CD4-positive, alpha-beta memory T cell (primary cell): ENCODE measurements at regions not wholly inside any gene's neighbourhood (a gene's known extent, or its start where the extent isn't known, plus 50 kb on each side); places are given as distances from the start of the nearest gene placed in this dataset.
"Not testable (repeated sequence)": the region's sequence is repeated elsewhere in the genome, so short reads cannot be mapped to it uniquely, and the experiment has no call there.

Experiments used
- CTCF ChIA-PET: fragments of 350-600 bp; sonication (Branson Sonifier 250); formaldehyde crosslinking; loops from one replicate; lab custom pipeline; 2021; ENCODE audit warnings: inconsistent platforms; ENCODE audit not compliant: partially characterized antibody; lab: Charles Lee
- POLR2A ChIA-PET: fragments of 350-600 bp; sonication (Branson Sonifier 250); formaldehyde crosslinking; loops from one replicate; lab custom pipeline; 2021; ENCODE audit not compliant: partially characterized antibody; lab: Charles Lee
- DNase-seq, 5 donors: peaks; one replicate each; pipeline versions ENCODE4 v3.0.0 to v3.0.0-alpha.2; 2020 to 2022; ENCODE audit warnings: mixed read lengths in 1 of 5
- H3K27ac ChIP-seq: one replicate; pipeline ENCODE4 v1.7.0; 2013; ENCODE audit warnings: low read depth, low read length
- H3K27me3 ChIP-seq: 2 replicates; pipeline ENCODE4 v1.7.0; 2013; ENCODE audit warnings: mild to moderate bottlenecking, low read length, moderate library complexity; ENCODE audit not compliant: insufficient read depth
- H3K36me3 ChIP-seq: 2 replicates; pipeline ENCODE4 v1.7.0; 2013; ENCODE audit warnings: mild to moderate bottlenecking, low read length, moderate library complexity; ENCODE audit not compliant: insufficient read depth
- H3K4me1 ChIP-seq: 2 replicates; pipeline ENCODE4 v1.7.0; 2013; ENCODE audit warnings: mild to moderate bottlenecking, low read length, moderate library complexity; ENCODE audit not compliant: insufficient read depth
- H3K4me3 ChIP-seq, 2 donors: one replicate each; pipeline ENCODE4 v1.7.0; 2013; ENCODE audit warnings: low read length in 2 of 2, mild to moderate bottlenecking in 1 of 2
- H3K9me3 ChIP-seq, 2 donors: one replicate each; pipeline ENCODE4 v1.7.0; 2013; ENCODE audit warnings: low read length in 2 of 2, control low read depth in 1 of 2; ENCODE audit not compliant: control insufficient read depth in 1 of 2
- H3K27ac Mint-ChIP-seq, 7 donors: one replicate each; pipeline ENCODE4 v1.8.0; 2020 to 2021; ENCODE audit warnings: mixed read lengths in 7 of 7, mild to moderate bottlenecking in 6 of 7, inconsistent platforms in 3 of 7, moderate library complexity in 3 of 7
- H3K27me3 Mint-ChIP-seq, 2 donors: one replicate each; pipeline ENCODE4 v1.8.0; 2020 to 2021; ENCODE audit warnings: mixed read lengths in 2 of 2
- H3K36me3 Mint-ChIP-seq, 2 donors: one replicate each; pipeline ENCODE4 v1.8.0; 2020 to 2021; ENCODE audit warnings: mixed read lengths in 2 of 2, inconsistent platforms in 1 of 2, mild to moderate bottlenecking in 1 of 2
- H3K4me1 Mint-ChIP-seq, 4 donors: one replicate each; pipeline ENCODE4 v1.8.0; 2020 to 2021; ENCODE audit warnings: mixed read lengths in 4 of 4, mild to moderate bottlenecking in 1 of 4
- H3K4me3 Mint-ChIP-seq, 8 donors: one replicate each; pipeline ENCODE4 v1.8.0; 2020 to 2021; ENCODE audit warnings: mixed read lengths in 8 of 8, mild to moderate bottlenecking in 7 of 8, moderate library complexity in 6 of 8, inconsistent platforms in 3 of 8
- H3K9me3 Mint-ChIP-seq, 8 donors: one replicate each; pipeline ENCODE4 v1.8.0; 2020 to 2021; ENCODE audit warnings: mixed read lengths in 8 of 8, mild to moderate bottlenecking in 5 of 8, inconsistent platforms in 3 of 8, moderate library complexity in 1 of 8
- intact Hi-C: fragments of 100-400 bp; cut with micrococcal nuclease; formaldehyde crosslinking; loops from one replicate; pipeline ENCODE4 v1.15.1; 2023

- no peak overlapping the region for H3K4me3 ChIP-seq
- ChIA-PET POLR2A (no interaction called here), CTCF (no interaction called here)
- no peaks in the 10 kb centered on the region for H3K27me3 ChIP-seq
- H3K27me3 Mint-ChIP-seq: no peaks in the 10 kb centered on the region
- H3K4me1 ChIP-seq: no peaks in the 10 kb centered on the region
- peaks cover 0 to 4% of the 10 kb centered on the region in 2 donors for H3K36me3 Mint-ChIP-seq
- H3K27ac ChIP-seq: no peak overlapping the region
- H3K9me3 ChIP-seq: no peaks in the 10 kb centered on the region
- H3K4me3 Mint-ChIP-seq: no peak overlapping the region
- no peak overlapping the region for H3K27ac Mint-ChIP-seq
- H3K4me1 Mint-ChIP-seq: no peaks in the 10 kb centered on the region
- intact Hi-C loops: no loop called here
- DNase-seq: no peak
- no peaks in the 10 kb centered on the region for H3K36me3 ChIP-seq
- H3K9me3 Mint-ChIP-seq: peaks cover 0 to 21% (median 9%) of the 10 kb centered on the region in 8 donors
Observed at GRCh38 chr2:183840061-183840584, 715.9 kb downstream of the NUP35 start.

- H3K4me1 ChIP-seq, DNase-seq, intact Hi-C loops, H3K9me3 ChIP-seq, H3K27ac ChIP-seq, H3K27me3 Mint-ChIP-seq, H3K27me3 ChIP-seq, H3K36me3 Mint-ChIP-seq, H3K4me3 ChIP-seq, H3K4me3 Mint-ChIP-seq, H3K4me1 Mint-ChIP-seq, H3K27ac Mint-ChIP-seq, CTCF ChIA-PET, POLR2A ChIA-PET, H3K36me3 ChIP-seq: not testable (repeated sequence)
- peaks cover 2 to 38% (median 15%) of the 10 kb centered on the region in 8 donors for H3K9me3 Mint-ChIP-seq
Observed at GRCh38 chr2:183849826-183850225, 725.6 kb downstream of the NUP35 start.

- Mint-ChIP-seq H3K4me3 (no peak overlapping the region), H3K4me1 (no peaks in the 10 kb centered on the region), H3K36me3 (no peaks in the 10 kb centered on the region), H3K9me3 (peaks cover 0 to 10% (median 6%) of the 10 kb centered on the region in 8 donors), H3K27ac (no peak overlapping the region), H3K27me3 (no peaks in the 10 kb centered on the region)
- no peak overlapping the region for H3K4me3 ChIP-seq
- no peaks in the 10 kb centered on the region for H3K4me1 ChIP-seq
- no peaks in the 10 kb centered on the region for H3K9me3 ChIP-seq
- no peaks in the 10 kb centered on the region for H3K36me3 ChIP-seq
- H3K27me3 ChIP-seq: no peaks in the 10 kb centered on the region
- DNase-seq: no peak
- CTCF ChIA-PET: no interaction called here
- no peak overlapping the region for H3K27ac ChIP-seq
- intact Hi-C loops: no loop called here
- POLR2A ChIA-PET: no interaction called here
Observed at GRCh38 chr2:183859129-183859528, 734.9 kb downstream of the NUP35 start.

DNA sequence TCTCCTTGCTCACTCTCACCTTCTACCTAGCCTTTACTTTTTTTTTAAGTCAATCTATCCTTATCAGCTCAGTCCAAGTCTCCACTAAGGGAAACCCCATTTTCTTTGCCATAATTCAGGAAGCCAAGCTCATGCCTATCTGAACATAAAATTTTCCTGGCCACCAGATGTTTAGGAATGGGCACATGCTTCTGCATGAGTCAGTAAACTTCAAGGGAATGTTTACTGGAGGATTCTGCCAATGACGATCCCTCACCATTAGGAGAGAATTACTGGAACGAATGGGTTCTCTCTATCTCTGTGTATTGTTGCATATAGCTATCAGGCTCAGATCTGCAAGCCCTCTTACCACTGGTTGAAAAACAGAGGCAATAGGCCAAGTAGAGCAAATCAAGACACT, 731.7 kb upstream of the ZNF804A start:
- H3K9me3 ChIP-seq: no peaks in the 10 kb centered on the region
- H3K4me3 Mint-ChIP-seq: no peak overlapping the region
- no peaks in the 10 kb centered on the region for H3K27me3 ChIP-seq
- H3K36me3 ChIP-seq: no peaks in the 10 kb centered on the region
- DNase-seq: no peak
- no peaks in the 10 kb centered on the region for H3K27me3 Mint-ChIP-seq
- H3K36me3 Mint-ChIP-seq: no peaks in the 10 kb centered on the region
- H3K4me1 ChIP-seq: no peaks in the 10 kb centered on the region
- intact Hi-C loops: no loop called here
- no peak overlapping the region for H3K27ac Mint-ChIP-seq
- peaks cover 0 to 5% (median 1%) of the 10 kb centered on the region in 8 donors for H3K9me3 Mint-ChIP-seq
- POLR2A ChIA-PET: no interaction called here
- no peaks in the 10 kb centered on the region for H3K4me1 Mint-ChIP-seq
- CTCF ChIA-PET: no interaction called here
- no peak overlapping the region for H3K27ac ChIP-seq
- no peak overlapping the region for H3K4me3 ChIP-seq

DNA sequence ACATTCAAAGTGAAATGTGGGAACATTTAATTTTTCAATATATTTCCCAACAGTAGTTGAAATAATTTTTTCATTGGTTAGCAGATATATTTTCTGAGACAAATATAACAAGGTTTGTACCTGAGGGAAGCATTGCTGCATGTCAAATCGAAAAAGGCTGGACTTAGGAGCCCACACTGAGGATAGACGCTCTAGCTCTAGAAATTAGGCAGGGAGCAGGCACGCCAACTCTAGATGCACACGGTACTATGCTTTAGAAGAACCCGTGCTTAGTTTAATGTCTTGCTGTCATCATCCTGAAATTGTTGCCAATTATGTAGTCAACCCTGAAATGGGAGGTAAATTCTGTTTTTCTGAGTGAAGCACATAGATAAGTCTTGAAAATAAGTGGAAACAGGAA, 731.1 kb upstream of the ZNF804A start:
- H3K36me3 ChIP-seq: no peaks in the 10 kb centered on the region
- H3K4me3 ChIP-seq: no peak overlapping the region
- no peaks in the 10 kb centered on the region for H3K4me1 ChIP-seq
- Mint-ChIP-seq H3K27ac (no peak overlapping the region), H3K4me1 (no peaks in the 10 kb centered on the region), H3K27me3 (no peaks in the 10 kb centered on the region), H3K4me3 (no peak overlapping the region), H3K9me3 (peaks cover 0 to 5% (median 1%) of the 10 kb centered on the region in 8 donors), H3K36me3 (no peaks in the 10 kb centered on the region)
- H3K9me3 ChIP-seq: no peaks in the 10 kb centered on the region
- DNase-seq: no peak
- POLR2A ChIA-PET: no interaction called here
- no peak overlapping the region for H3K27ac ChIP-seq
- CTCF ChIA-PET: no interaction called here
- no peaks in the 10 kb centered on the region for H3K27me3 ChIP-seq
- intact Hi-C loops: no loop called here

- POLR2A ChIA-PET: no interaction called here
- Mint-ChIP-seq H3K4me1 (no peaks in the 10 kb centered on the region), H3K36me3 (no peaks in the 10 kb centered on the region), H3K27ac (no peak overlapping the region), H3K9me3 (peaks cover 0 to 5% (median 3%) of the 10 kb centered on the region in 8 donors), H3K27me3 (no peaks in the 10 kb centered on the region), H3K4me3 (no peak overlapping the region)
- Histone ChIP-seq H3K27me3 (no peaks in the 10 kb centered on the region), H3K27ac (no peak overlapping the region), H3K9me3 (no peaks in the 10 kb centered on the region), H3K4me3 (no peak overlapping the region), H3K36me3 (no peaks in the 10 kb centered on the region), H3K4me1 (no peaks in the 10 kb centered on the region)
- no peak for DNase-seq
- CTCF ChIA-PET: no interaction called here
- intact Hi-C loops: no loop called here
Observed at GRCh38 chr2:183868153-183868552, 730.2 kb upstream of the ZNF804A start.

DNA sequence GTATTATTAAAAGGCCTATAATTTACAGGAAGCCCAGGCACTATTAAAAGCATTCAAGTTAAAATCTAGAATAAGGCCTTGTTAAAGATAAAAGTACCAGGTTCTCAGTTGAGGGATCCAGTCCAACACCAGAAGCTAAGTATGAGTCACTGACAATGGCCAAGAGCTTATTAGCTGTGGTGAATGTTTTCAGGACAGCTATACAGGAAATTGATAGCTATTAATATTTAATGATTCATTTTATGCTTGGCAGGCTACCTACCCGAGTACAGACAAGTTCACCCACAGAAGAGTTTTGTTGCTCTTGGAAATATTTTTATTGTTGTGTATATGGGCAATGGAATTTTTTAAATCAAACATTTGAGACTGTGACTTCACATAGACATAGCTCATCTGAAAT, 729.6 kb upstream of the ZNF804A start:
- ChIA-PET POLR2A (no interaction called here), CTCF (no interaction called here)
- H3K4me1 ChIP-seq: no peaks in the 10 kb centered on the region
- H3K36me3 Mint-ChIP-seq: no peaks in the 10 kb centered on the region
- H3K36me3 ChIP-seq: no peaks in the 10 kb centered on the region
- intact Hi-C loops: no loop called here
- H3K27me3 ChIP-seq: no peaks in the 10 kb centered on the region
- H3K9me3 ChIP-seq: no peaks in the 10 kb centered on the region
- H3K9me3 Mint-ChIP-seq: peaks cover 0 to 8% (median 3%) of the 10 kb centered on the region in 8 donors
- H3K27ac ChIP-seq: no peak overlapping the region
- H3K27ac Mint-ChIP-seq: no peak overlapping the region
- no peak for DNase-seq
- H3K4me3 Mint-ChIP-seq: no peak overlapping the region
- H3K4me1 Mint-ChIP-seq: no peaks in the 10 kb centered on the region
- H3K27me3 Mint-ChIP-seq: no peaks in the 10 kb centered on the region
- no peak overlapping the region for H3K4me3 ChIP-seq

- ChIA-PET CTCF (interaction anchor here (0.9 kb wide), 1 partner anchor 16 kb away, joined by 4 read pairs; no protein-coding TSS in a partner anchor), POLR2A (no interaction called here)
- Mint-ChIP-seq H3K36me3 (no peaks in the 10 kb centered on the region), H3K4me3 (no peak overlapping the region), H3K4me1 (no peaks in the 10 kb centered on the region), H3K9me3 (peaks cover 0 to 10% (median 4%) of the 10 kb centered on the region in 8 donors), H3K27ac (no peak overlapping the region), H3K27me3 (no peaks in the 10 kb centered on the region)
- intact Hi-C loops: no loop called here
- Histone ChIP-seq H3K36me3 (no peaks in the 10 kb centered on the region), H3K4me3 (no peak overlapping the region), H3K27me3 (no peaks in the 10 kb centered on the region), H3K9me3 (no peaks in the 10 kb centered on the region), H3K27ac (no peak overlapping the region), H3K4me1 (no peaks in the 10 kb centered on the region)
- DNase-seq: no peak
Observed at GRCh38 chr2:183872131-183872530, 726.2 kb upstream of the ZNF804A start.
